ENCODE measurements at regions not wholly inside any gene's neighbourhood (a gene's known extent, or its start where the extent isn't known, plus 50 kb on each side); places are given as distances from the start of the nearest gene placed in this dataset.

GRCh38 chr13:33347861-33348260, 62.3 kb upstream of the STARD13 start:
- WGBS: 92% methylated on average over 4 of the region's 4 CpGs
- TF ChIP-seq MAX (IDR thresholded peaks at IDR 0.05) (no peak), FOXA2 (IDR thresholded peaks at IDR 0.05) (no peak), ZBTB33 (IDR thresholded peaks at IDR 0.05) (no peak)
- no peak for DNase-seq (ENCODE audit: low spot score)
- H3K27me3 ChIP-seq (ENCODE audit: control insufficient read depth in 4 of 4, insufficient read depth in 4 of 4, low read length in 3 of 4): no peaks in the 10 kb centered on the region
- H3K36me3 ChIP-seq (ENCODE audit: control insufficient read depth in 4 of 4, insufficient read depth in 3 of 4, low read depth in 1 of 4, low read length in 3 of 4): no peaks in the 10 kb centered on the region
- peaks cover 0 to 8% (median 0%) of the 10 kb centered on the region in 4 donors for H3K4me1 ChIP-seq (ENCODE audit: control insufficient read depth in 4 of 4, insufficient read depth in 4 of 4, low read length in 3 of 4)
- no peak overlapping the region for H3K9ac ChIP-seq (ENCODE audit: low read depth in 1 of 2, low read length in 2 of 2)
- H3K4me3 ChIP-seq (ENCODE audit: low read depth in 1 of 3, low read length in 3 of 3): no peak overlapping the region
- H3K9me3 ChIP-seq (ENCODE audit: control insufficient read depth in 4 of 4, low read length in 3 of 4): no peaks in the 10 kb centered on the region
- no peak overlapping the region for H3K27ac ChIP-seq (ENCODE audit: low read depth in 1 of 2, low read length in 2 of 2)

- H3K9ac ChIP-seq (ENCODE audit: low read depth in 1 of 2, low read length in 2 of 2): no peak overlapping the region
- H3K4me1 ChIP-seq (ENCODE audit: control insufficient read depth in 4 of 4, insufficient read depth in 4 of 4, low read length in 3 of 4): peaks cover 0 to 8% (median 0%) of the 10 kb centered on the region in 4 donors
- no peak overlapping the region for H3K4me3 ChIP-seq (ENCODE audit: low read depth in 1 of 3, low read length in 3 of 3)
Observed at GRCh38 chr13:33348366-33348765, 62.8 kb upstream of the STARD13 start.

More at GRCh38 chr13:33348366-33348765, 62.8 kb upstream of the STARD13 start:
- DNase-seq (ENCODE audit: low spot score): no peak
- H3K36me3 ChIP-seq (ENCODE audit: control insufficient read depth in 4 of 4, insufficient read depth in 3 of 4, low read depth in 1 of 4, low read length in 3 of 4): no peaks in the 10 kb centered on the region
- WGBS: 58% methylated on average over 2 of the region's 2 CpGs
- TF ChIP-seq EGR1 (IDR thresholded peaks at IDR 0.05; ENCODE audit: low read depth in 2 of 2) (no peak), RAD21 (IDR thresholded peaks at IDR 0.05) (no peak), ATF3 (IDR thresholded peaks at IDR 0.05) (no peak), TAF1 (conservative IDR thresholded peaks at IDR 0.05) (no peak), NR2F2 (IDR thresholded peaks at IDR 0.05) (no peak), GABPA (IDR thresholded peaks at IDR 0.05 in 1 of 2, conservative IDR thresholded peaks at IDR 0.05 in 1 of 2) (no peak), HNF4G (IDR thresholded peaks at IDR 0.05) (no peak), YY1 (IDR thresholded peaks at IDR 0.05) (no peak), JUND (IDR thresholded peaks at IDR 0.05) (no peak), ZBTB33 (IDR thresholded peaks at IDR 0.05) (no peak), CTCF (IDR thresholded peaks at IDR 0.05; ENCODE audit: low read depth, low read length, missing input control) (no peak), SP1 (IDR thresholded peaks at IDR 0.05) (no peak), MAX (IDR thresholded peaks at IDR 0.05) (no peak), FOXA1 (IDR thresholded peaks at IDR 0.05) (no peak), REST (IDR thresholded peaks at IDR 0.05) (no peak)
- no peaks in the 10 kb centered on the region for H3K27me3 ChIP-seq (ENCODE audit: control insufficient read depth in 4 of 4, insufficient read depth in 4 of 4, low read length in 3 of 4)
- no peaks in the 10 kb centered on the region for H3K9me3 ChIP-seq (ENCODE audit: control insufficient read depth in 4 of 4, low read length in 3 of 4)
- no peak overlapping the region for H3K27ac ChIP-seq (ENCODE audit: low read depth in 1 of 2, low read length in 2 of 2)
